HepG2 (cell line): ENCODE measurements at regions not wholly inside any gene's neighbourhood (a gene's known extent, or its start where the extent isn't known, plus 50 kb on each side); places are given as distances from the start of the nearest gene placed in this dataset.

Experiments
- ATAC-seq: fragments of 200-7000 bp; cut with Tn5 transposase; 3 replicates; pipeline ENCODE4 v1.9.1; 2020; ENCODE audit warnings: mild to moderate bottlenecking, moderate library complexity
- BruUV-seq: library from RNA; stranded (reverse); fragments of 400-500 nt; replicated peaks from 2 replicates; lab custom pipeline; 2021; lab: Mats Ljungman, UMichigan
- CTCF ChIA-PET: fragments of 300-600 bp; formaldehyde crosslinking; extraction: SDS; loops from one replicate; lab custom pipeline; 2021; ENCODE audit warnings: low total read pairs, inconsistent platforms, low intra/inter-chr PET ratio; lab: Yijun Ruan, JAX
- POLR2A ChIA-PET: fragments of 350-600 bp; sonication (Branson Sonifier 250); formaldehyde crosslinking; loops from one replicate; lab custom pipeline; 2020; ENCODE audit warnings: antibody characterized with exemption, inconsistent platforms; lab: Yijun Ruan, JAX
- DNase-seq: peaks from one replicate; pipeline ENCODE4 v3.0.0-alpha.2; 2015; ENCODE audit warnings: low spot score
- FAIRE-seq: peaks from 3 replicates; lab custom pipeline; 2011; peaks lifted over from hg19 to GRCh38; lab: Jason Lieb, UNC
- H2AFZ ChIP-seq: one replicate; pipeline ENCODE4 v1.6.1; 2011; ENCODE audit warnings: low read length, inconsistent platforms
- H3K27ac ChIP-seq: fragments of 300-600 bp; 3 replicates; pipeline ENCODE4 v1.8.0; 2011; ENCODE audit warnings: mixed run types, mild to moderate bottlenecking, mixed read lengths, low read length, inconsistent platforms; ENCODE audit not compliant: insufficient read depth; ENCODE audit errors: extremely low read length
- H3K27me3 ChIP-seq, 2 experiments: fragments of 200-600 bp in 1 of 2; 2 replicates in 1 of 2; 3 replicates in 1 of 2; pipeline versions ENCODE4 v1.6.0 to v1.8.0; 2011; ENCODE audit warnings: low read length in 2 of 2, mild to moderate bottlenecking in 2 of 2, moderate library complexity in 2 of 2, inconsistent platforms in 1 of 2; ENCODE audit not compliant: insufficient read depth in 2 of 2, control insufficient read depth in 1 of 2
- H3K36me3 ChIP-seq, 2 experiments: fragments of 200-600 bp in 1 of 2; replicated peaks in 1 of 2; 2 replicates in 1 of 2; 3 replicates in 1 of 2; pipeline versions ENCODE4 v1.5.1 to v1.8.0; 2011; ENCODE audit warnings: low read length in 2 of 2, inconsistent platforms in 1 of 2; ENCODE audit not compliant: insufficient read depth in 2 of 2, control insufficient read depth in 1 of 2
- H3K4me1 ChIP-seq: 2 replicates; pipeline ENCODE4 v1.5.1; 2012; ENCODE audit warnings: low read length, inconsistent platforms; ENCODE audit not compliant: insufficient read depth
- H3K4me2 ChIP-seq: 2 replicates; pipeline ENCODE4 v1.6.0; 2011; ENCODE audit warnings: low read depth, low read length, inconsistent platforms
- H3K4me3 ChIP-seq, 3 experiments: fragments of 200-600 bp in 1 of 3; sonication (generic), shearing (Covaris generic) in 1 of 3; replicated peaks in 1 of 3; 2 replicates each; pipeline ENCODE4 v1.5.1; 2011 to 2016; ENCODE audit warnings: low read length in 3 of 3, inconsistent platforms in 2 of 3, low read depth in 2 of 3, mild to moderate bottlenecking in 2 of 3, control low read depth in 1 of 3, mixed read lengths in 1 of 3; ENCODE audit not compliant: insufficient read depth in 1 of 3
- H3K79me2 ChIP-seq: one replicate; pipeline ENCODE4 v1.6.1; 2011; ENCODE audit warnings: low read length, inconsistent platforms; ENCODE audit not compliant: insufficient read depth
- H3K9ac ChIP-seq: 2 replicates; pipeline ENCODE4 v1.6.0; 2011; ENCODE audit warnings: mild to moderate bottlenecking, low read depth, low read length, inconsistent platforms; ENCODE audit not compliant: insufficient read depth
- H3K9me3 ChIP-seq: 2 replicates; pipeline ENCODE4 v1.5.1; 2012; ENCODE audit warnings: mild to moderate bottlenecking, low read length
- H4K20me1 ChIP-seq: 2 replicates; pipeline ENCODE4 v1.6.0; 2011; ENCODE audit warnings: inconsistent platforms, mild to moderate bottlenecking, low read length, moderate library complexity; ENCODE audit not compliant: insufficient read depth
- HIC2 ChIP-seq: sonication (generic); formaldehyde crosslinking; IDR thresholded peaks from 2 replicates; pipeline ENCODE4 v1.9.0; 2022; ENCODE audit warnings: low read depth, missing genetic modification reagents
- NR2F1 ChIP-seq, 2 experiments: fragments of 450-650 bp in 1 of 2; formaldehyde crosslinking in 1 of 2; IDR thresholded peaks; 2 replicates each; pipeline versions ENCODE4 v1.5.0 to v1.6.1; 2016 to 2020; ENCODE audit warnings: mild to moderate bottlenecking in 1 of 2, missing compliant biosample characterization in 1 of 2, missing genetic modification reagents in 1 of 2, moderate library complexity in 1 of 2
- TRIM24 ChIP-seq: sonication (generic); formaldehyde crosslinking; IDR thresholded peaks from 2 replicates; pipeline ENCODE4 v1.8.0; 2022; ENCODE audit warnings: mild to moderate bottlenecking, missing genetic modification reagents
- ZBTB44 ChIP-seq: sonication (generic); formaldehyde crosslinking; IDR thresholded peaks from 2 replicates; pipeline ENCODE4 v1.4.0; 2020; ENCODE audit warnings: missing genetic modification reagents
- ZZZ3 ChIP-seq: sonication (generic); formaldehyde crosslinking; IDR thresholded peaks from 2 replicates; pipeline ENCODE4 v1.4.0; 2020; ENCODE audit warnings: missing genetic modification reagents, mild to moderate bottlenecking, borderline replicate concordance
- WGBS: methylation state at CpG from one replicate; pipeline ENCODE4 v1.1.6; 2017; ENCODE audit warnings: low lambda C conversion rate; 5-methylcytosine and 5-hydroxymethylcytosine counted together
- in situ Hi-C: cut with HindIII; loops from 2 replicates; pipeline ENCODE4 v1.10.0; 2017; ENCODE audit warnings: low pct_unique_long_range_greater_than_20kb; ENCODE audit not compliant: extremely low pct_ligation_motif_present
- intact Hi-C: fragments of 100-400 bp; cut with micrococcal nuclease; formaldehyde crosslinking; loops from one replicate; pipeline ENCODE4 v1.10.0; 2022; ENCODE audit not compliant: unreplicated experiment

- peak; percentile 5 for DNase-seq
- WGBS: 65% methylated on average over 1 of the region's 1 CpG
- FAIRE-seq: peak; percentile 32
- in situ Hi-C loops (no loop called here), intact Hi-C loops (no loop called here)
- H3K9ac ChIP-seq: no peak overlapping the region
- H4K20me1 ChIP-seq: no peaks in the 10 kb centered on the region
- H3K9me3 ChIP-seq: no peaks in the 10 kb centered on the region
- H3K27ac ChIP-seq: no peak overlapping the region
- no peaks in the 10 kb centered on the region for H3K27me3 ChIP-seq
- no peak overlapping the region for H3K4me2 ChIP-seq
- H3K4me1 ChIP-seq: 0 out of 2 replicates have a peak, but pooled peaks cover 6% of the 10 kb centered on the region
- POLR2A ChIA-PET: no interaction called here
- no peaks in the 10 kb centered on the region for H3K79me2 ChIP-seq
- ATAC-seq: no peak
- no peak overlapping the region for H3K4me3 ChIP-seq
- no peak overlapping the region for H2AFZ ChIP-seq
- BruUV-seq: no TSS peak
- TF ChIP-seq ZBTB44 (CRISPR knock-in tag) (no peak), TRIM24 (CRISPR knock-in tag) (no peak), HIC2 (CRISPR knock-in tag) (no peak), NR2F1 (CRISPR knock-in tag; IDR thresholded peaks at IDR 0.05) (peak in 1 of 2 experiments; percentile 53; a peak in 1 of 4 replicates), ZZZ3 (CRISPR knock-in tag) (no peak)
- H3K36me3 ChIP-seq: no peaks in the 10 kb centered on the region
- CTCF ChIA-PET: no interaction called here
Measured at GRCh38 chrX:10926404-10926803, 184.7 kb upstream of the HCCS start.
